ENCODE measurements at regions not wholly inside any gene's neighbourhood (a gene's known extent, or its start where the extent isn't known, plus 50 kb on each side); places are given as distances from the start of the nearest gene placed in this dataset.
"Not testable (repeated sequence)": the region's sequence is repeated elsewhere in the genome, so short reads cannot be mapped to it uniquely, and the experiment has no call there.

GRCh38 chr11:71165771-71166170 is 86.6 kb downstream of the SHANK2 start:
- Histone ChIP-seq H3K4me1 (replicated peaks) (no peaks in the 10 kb centered on the region), H3K9me3 (no peaks in the 10 kb centered on the region), H3K27ac (no peak overlapping the region), H3K4me3 (no peak overlapping the region), H3K27me3 (replicated peaks; ENCODE audit: insufficient read depth) (no peaks in the 10 kb centered on the region), H3K36me3 (no peaks in the 10 kb centered on the region)
- no peak for DNase-seq (ENCODE audit: low spot score)
- TF ChIP-seq CTCF (IDR thresholded peaks at IDR 0.05): no peak
- TF ChIP-seq POLR2A (IDR thresholded peaks at IDR 0.05): no peak
- no peak for TF ChIP-seq POLR2AphosphoS5 (IDR thresholded peaks at IDR 0.05)
- WGBS: 90% methylated on average over 12 of the region's 12 CpGs
- intact Hi-C loops (cut with DNase I): no loop called here

- no peak for DNase-seq (ENCODE audit: low spot score)
- 90% methylated on average over 7 of the region's 7 CpGs for WGBS
- H3K27me3 ChIP-seq (replicated peaks; ENCODE audit: insufficient read depth): no peaks in the 10 kb centered on the region
- no peak overlapping the region for H3K4me3 ChIP-seq
- no peaks in the 10 kb centered on the region for H3K4me1 ChIP-seq (replicated peaks)
- TF ChIP-seq POLR2AphosphoS5 (IDR thresholded peaks at IDR 0.05) (no peak), POLR2A (IDR thresholded peaks at IDR 0.05) (no peak), CTCF (IDR thresholded peaks at IDR 0.05) (no peak)
- no peaks in the 10 kb centered on the region for H3K9me3 ChIP-seq
- no peak overlapping the region for H3K27ac ChIP-seq
- no peaks in the 10 kb centered on the region for H3K36me3 ChIP-seq
- intact Hi-C loops (cut with DNase I): no loop called here
Measured at GRCh38 chr11:71164621-71165020, 87.8 kb downstream of the SHANK2 start.

- H3K4me3 ChIP-seq: no peak overlapping the region
- TF ChIP-seq POLR2A (IDR thresholded peaks at IDR 0.05) (no peak), CTCF (IDR thresholded peaks at IDR 0.05) (no peak), POLR2AphosphoS5 (IDR thresholded peaks at IDR 0.05) (no peak)
- no peaks in the 10 kb centered on the region for H3K9me3 ChIP-seq
- H3K36me3 ChIP-seq: no peaks in the 10 kb centered on the region
- H3K27ac ChIP-seq: no peak overlapping the region
- no peak for DNase-seq (ENCODE audit: low spot score)
- 98% methylated on average over 4 of the region's 4 CpGs for WGBS
- H3K27me3 ChIP-seq (replicated peaks; ENCODE audit: insufficient read depth): no peaks in the 10 kb centered on the region
- intact Hi-C loops (cut with DNase I): no loop called here
- H3K4me1 ChIP-seq (replicated peaks): no peaks in the 10 kb centered on the region
Measured at GRCh38 chr11:71164186-71164585, 88.2 kb downstream of the SHANK2 start.

GRCh38 chr11:71163371-71163770 is 89.0 kb downstream of the SHANK2 start:
- DNase-seq (ENCODE audit: low spot score): no peak
- H3K27me3 ChIP-seq (replicated peaks; ENCODE audit: insufficient read depth): no peaks in the 10 kb centered on the region
- H3K27ac ChIP-seq: no peak overlapping the region
- H3K36me3 ChIP-seq: no peaks in the 10 kb centered on the region
- H3K9me3 ChIP-seq: no peaks in the 10 kb centered on the region
- TF ChIP-seq CTCF (IDR thresholded peaks at IDR 0.05) (no peak), POLR2AphosphoS5 (IDR thresholded peaks at IDR 0.05) (no peak), POLR2A (IDR thresholded peaks at IDR 0.05) (no peak)
- H3K4me3 ChIP-seq: no peak overlapping the region
- no peaks in the 10 kb centered on the region for H3K4me1 ChIP-seq (replicated peaks)
- 77% methylated on average over 3 of the region's 3 CpGs for WGBS
- intact Hi-C loops (cut with DNase I): no loop called here

GRCh38 chr11:71158936-71159335 is 93.4 kb downstream of the SHANK2 start:
- intact Hi-C loops (cut with DNase I): no loop called here
- TF ChIP-seq POLR2A (IDR thresholded peaks at IDR 0.05) (no peak), CTCF (IDR thresholded peaks at IDR 0.05) (no peak), POLR2AphosphoS5 (IDR thresholded peaks at IDR 0.05) (no peak)
- Histone ChIP-seq H3K27me3 (replicated peaks; ENCODE audit: insufficient read depth) (no peaks in the 10 kb centered on the region), H3K4me3 (no peak overlapping the region), H3K27ac (no peak overlapping the region), H3K36me3 (no peaks in the 10 kb centered on the region), H3K9me3 (no peaks in the 10 kb centered on the region), H3K4me1 (replicated peaks) (no peaks in the 10 kb centered on the region)
- 82% methylated on average over 4 of the region's 4 CpGs for WGBS
- no peak for DNase-seq (ENCODE audit: low spot score)

- WGBS: 90% methylated on average over 5 of the region's 5 CpGs
- H3K27ac ChIP-seq; H3K4me3 ChIP-seq; H3K9me3 ChIP-seq; DNase-seq (ENCODE audit: low spot score); H3K36me3 ChIP-seq; intact Hi-C loops (cut with DNase I); H3K4me1 ChIP-seq (replicated peaks); H3K27me3 ChIP-seq (replicated peaks; ENCODE audit: insufficient read depth): not testable (repeated sequence)
Measured at GRCh38 chr11:71157676-71158075, 94.7 kb downstream of the SHANK2 start.
